Right renal cortex interstitium (tissue), 3 donors: ENCODE measurements at regions not wholly inside any gene's neighbourhood (a gene's known extent, or its start where the extent isn't known, plus 50 kb on each side); places are given as distances from the start of the nearest gene placed in this dataset.
"Not testable (repeated sequence)": the region's sequence is repeated elsewhere in the genome, so short reads cannot be mapped to it uniquely, and the experiment has no call there.

ENCODE experiments used
- DNase-seq, 3 donors: peaks; one replicate each; pipeline ENCODE4 v3.0.0-alpha.2; 2013; ENCODE audit warnings: low read depth in 3 of 3, low spot score in 2 of 3

DNA sequence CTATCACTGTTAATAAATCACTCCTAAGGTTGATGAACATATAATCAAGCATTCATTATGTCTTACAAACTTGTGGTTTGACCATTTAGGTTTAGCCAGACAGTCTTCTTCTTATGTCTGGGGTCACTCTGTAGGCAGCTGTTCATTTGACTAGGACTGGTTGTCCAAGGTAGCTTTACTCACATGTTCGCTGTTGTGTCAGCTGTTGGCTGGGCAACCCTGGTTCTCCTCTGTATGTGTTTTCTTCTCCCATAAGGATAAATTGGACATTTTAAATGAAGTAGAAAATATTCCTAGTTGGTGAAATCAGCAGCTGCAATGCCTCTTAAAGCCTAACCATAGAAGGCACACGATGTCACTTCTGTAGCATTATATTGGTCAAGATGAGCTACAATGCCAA is 635.1 kb downstream of the EPHA3 start:
- no peak for DNase-seq

DNA sequence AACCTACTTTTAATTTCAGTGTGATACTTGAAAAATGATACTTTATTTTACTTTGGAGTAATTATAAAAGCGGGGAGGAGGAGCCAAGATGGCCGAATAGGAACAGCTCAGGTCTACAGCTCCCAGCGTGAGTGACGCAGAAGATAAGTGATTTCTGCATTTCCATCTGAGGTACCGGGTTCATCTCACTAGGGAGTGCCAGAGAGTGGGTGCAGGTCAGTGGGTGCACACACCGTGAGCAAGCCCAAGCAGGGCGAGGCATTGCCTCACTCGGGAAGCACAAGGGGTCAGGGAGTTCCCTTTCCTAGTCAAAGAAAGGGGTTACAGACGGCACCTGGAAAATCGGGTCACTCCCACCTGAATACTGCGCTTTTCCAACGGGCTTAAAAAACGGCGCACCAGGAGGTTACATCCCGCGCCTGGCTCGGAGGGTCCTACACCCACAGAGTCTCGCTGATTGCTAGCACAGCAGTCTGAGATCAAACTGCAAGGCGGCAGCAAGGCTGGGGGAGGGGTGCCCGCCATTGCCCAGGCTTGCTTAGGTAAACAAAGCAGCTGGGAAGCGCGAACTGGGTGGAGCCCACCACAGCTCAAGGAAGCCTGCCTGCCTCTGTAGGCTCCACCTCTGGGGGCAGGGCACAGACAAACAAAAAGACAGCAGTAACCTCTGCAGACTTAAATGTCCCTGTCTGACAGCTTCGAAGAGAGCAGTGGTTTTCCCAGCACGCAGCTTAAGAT is 640.3 kb downstream of the EPHA3 start:
- DNase-seq, result not testable (repeated sequence)

GRCh38 chr3:89762405-89762804 is 655.0 kb downstream of the EPHA3 start:
- no peak for DNase-seq

DNA sequence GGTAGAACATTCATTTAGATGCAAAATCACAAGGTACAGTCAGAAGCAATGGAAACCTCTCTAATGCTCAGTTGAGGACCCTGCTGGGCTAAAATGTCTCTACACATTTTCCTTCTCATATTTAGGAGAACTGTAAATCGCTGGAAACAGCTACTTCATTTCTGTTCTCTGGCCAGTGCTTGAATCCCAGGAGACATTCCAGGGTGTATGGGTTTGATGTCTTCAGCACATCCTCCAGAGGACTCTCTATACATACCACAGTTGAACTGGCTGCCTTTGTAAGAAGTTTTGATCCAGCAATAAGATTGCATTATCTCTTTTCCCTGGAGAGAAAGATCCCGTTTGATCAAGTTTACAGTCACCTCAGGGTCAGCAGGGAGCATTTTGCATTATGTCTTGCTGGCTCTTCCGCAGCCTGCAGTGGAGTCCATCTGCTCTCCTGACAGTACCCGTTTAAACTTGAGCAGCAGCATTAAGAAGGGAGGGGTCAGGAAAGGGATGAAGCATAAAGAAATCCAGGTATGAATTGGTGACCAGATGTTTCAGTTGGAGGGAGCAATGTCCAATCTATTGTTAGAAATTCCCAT is 676.0 kb downstream of the EPHA3 start:
- DNase-seq, result no peak

DNA sequence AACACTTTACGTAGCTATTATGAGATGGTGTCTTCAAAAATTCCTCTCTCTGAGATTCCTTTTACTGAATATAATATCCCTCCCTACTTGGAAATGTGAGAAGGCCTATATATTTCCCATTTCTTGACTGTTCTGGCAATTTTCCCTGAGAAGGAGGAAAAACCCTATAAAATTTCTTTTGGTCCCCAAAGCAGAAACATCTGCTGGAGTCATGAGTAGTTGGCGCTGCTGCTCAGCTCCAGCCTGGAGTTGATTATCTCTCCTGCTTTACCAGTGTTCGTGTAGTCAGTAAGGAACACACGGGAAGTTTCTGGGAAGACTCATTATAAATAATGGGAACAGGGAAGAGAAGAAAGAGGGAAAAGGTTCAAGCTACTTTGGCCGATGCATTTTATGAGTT is 680.1 kb downstream of the EPHA3 start:
- no peak for DNase-seq

GRCh38 chr3:89787979-89788378 is 680.6 kb downstream of the EPHA3 start:
- no peak for DNase-seq

GRCh38 chr3:89795506-89795905 is 688.1 kb downstream of the EPHA3 start:
- DNase-seq, result no peak

DNA sequence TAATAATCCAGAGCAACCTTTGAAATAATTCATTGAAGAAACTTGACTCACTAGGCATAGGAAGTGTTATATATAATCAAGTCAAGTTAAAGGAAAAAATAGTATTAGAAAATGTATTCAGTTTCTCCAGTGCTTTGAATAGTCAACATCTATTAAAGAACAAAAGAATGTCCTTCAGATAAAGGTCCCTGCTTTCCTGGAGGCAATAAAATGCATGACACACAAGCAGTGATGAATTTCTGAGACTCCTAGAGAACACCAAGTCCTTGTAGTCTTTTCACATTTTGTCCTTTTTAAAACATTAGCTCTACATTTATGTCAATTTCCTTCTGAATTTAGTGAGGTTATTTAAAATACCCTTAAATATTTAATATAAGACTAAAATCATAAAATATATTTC is 695.5 kb downstream of the EPHA3 start:
- no peak for DNase-seq

DNA sequence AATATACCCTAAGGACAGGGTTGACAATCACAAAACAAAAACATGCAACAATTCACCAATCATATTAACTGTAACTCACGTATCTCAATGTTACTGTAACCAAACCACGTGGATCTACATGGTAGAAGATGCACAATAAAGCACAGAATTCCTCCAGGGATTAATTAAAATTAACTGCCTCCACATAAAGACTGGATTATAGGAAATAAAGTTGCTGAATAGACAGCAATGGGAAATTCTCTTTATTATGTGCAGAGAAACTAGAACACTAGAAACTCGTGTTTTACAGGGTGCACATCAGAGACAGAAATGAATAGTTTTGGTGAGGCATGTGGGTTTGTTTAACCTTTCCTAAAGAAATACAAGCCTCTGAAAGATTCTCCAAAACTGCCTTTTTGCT is 696.3 kb downstream of the EPHA3 start:
- no peak for DNase-seq

DNA sequence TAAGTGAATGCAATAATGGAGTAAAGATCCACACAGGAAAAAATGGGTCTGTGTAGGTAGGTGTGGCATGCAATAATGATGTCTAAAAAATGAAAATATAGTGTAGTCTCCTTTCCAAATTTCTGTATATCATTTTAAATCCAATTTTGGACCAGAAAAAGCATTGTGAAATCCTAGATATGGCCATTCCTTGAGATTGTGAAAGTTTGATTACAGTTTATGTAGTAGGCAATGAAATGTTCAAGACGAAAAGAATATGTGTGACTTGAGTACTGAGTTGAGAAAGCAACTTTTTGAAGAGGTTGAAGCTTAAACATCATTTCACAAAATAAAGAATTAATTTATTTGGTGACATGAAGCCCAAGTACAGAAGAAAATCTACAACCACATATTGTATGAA is 698.7 kb downstream of the EPHA3 start:
- DNase-seq, result no peak

DNA sequence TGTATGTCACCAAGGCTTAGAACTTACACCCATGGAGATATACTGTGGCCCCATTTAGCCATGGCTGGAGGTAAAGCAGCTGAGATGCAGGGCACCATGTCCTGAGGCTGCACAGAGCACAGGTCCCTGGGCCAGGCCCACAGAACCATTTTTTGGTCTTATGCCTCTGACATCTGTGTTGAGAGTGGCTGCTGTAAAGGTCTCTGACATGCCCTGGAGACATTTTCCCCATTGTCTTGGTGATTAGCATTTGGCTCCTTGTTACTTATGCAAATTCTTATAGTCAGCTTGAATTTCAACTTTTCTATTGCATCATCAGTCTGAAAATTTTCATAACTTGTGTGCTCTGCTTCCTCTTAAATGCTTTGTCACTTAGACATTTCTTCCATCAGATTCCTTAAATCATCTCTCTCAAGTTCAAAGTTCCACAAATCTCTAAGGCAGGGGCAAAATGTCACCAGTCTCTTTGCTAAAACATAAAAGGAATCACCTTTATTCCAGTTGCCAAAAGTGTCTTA is 701.3 kb downstream of the EPHA3 start:
- no peak for DNase-seq

DNA sequence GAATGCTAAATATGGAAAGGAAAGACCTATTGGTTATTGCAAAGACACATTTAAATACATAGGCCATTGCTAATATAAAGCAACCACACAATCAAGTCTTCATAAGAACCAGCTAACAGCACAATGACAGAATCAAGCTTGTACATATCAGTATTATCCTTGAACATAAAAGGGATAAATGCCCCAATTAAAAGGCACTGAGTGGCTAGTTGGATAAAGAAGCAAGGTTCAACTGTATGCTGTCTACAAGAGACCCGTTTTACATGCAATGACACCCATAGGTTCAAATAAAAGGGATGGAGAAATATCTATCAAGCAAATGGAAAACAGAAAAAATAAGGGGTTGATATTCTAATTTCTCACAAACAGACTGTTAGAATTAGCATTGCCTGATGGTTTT is 706.1 kb downstream of the EPHA3 start:
- no peak for DNase-seq

DNA sequence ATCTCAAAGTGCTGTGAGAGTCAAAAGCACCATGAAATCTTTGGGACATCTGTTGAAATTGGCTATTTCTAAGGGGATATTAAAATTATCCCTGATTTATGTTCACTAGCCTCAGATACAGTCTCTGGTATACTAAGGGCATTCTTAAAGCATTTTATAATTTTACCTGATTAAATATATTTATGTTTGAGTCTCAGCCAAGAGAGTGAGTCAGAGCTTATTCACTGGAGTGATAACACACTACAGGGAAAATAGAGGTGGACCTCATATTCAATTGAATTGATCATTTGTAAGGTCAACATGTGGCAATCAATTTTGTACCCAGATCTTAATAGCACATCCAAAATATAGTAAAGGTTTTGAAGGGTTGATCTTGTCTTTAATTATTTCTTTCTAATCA is 733.6 kb downstream of the EPHA3 start:
- DNase-seq, result no peak

- no peak for DNase-seq
Observed at GRCh38 chr3:89845053-89845452, 737.6 kb downstream of the EPHA3 start.

DNA sequence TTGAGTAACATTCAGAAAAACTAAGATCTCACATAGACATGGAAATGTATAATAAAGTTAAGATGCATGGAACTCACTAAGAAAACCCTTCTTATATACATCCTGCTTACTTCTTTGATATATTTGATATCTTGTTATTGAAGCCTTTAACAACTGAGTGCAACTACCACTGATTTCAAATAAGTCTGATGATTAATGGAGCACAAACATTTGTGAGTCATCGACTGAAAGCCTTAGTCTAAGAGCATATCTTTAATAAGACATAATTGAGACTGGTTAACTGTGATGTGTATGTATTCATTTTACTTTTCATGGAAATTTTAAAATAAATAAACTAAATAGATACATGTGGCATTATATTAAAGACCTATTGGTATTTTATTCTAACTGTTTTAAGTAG is 740.5 kb downstream of the EPHA3 start:
- no peak for DNase-seq

GRCh38 chr3:89851974-89852621 is 744.7 kb downstream of the EPHA3 start:
- peak; percentile 29 to 61 (median 42) for DNase-seq

- DNase-seq, result no peak
Observed at GRCh38 chr3:89859757-89860156, 752.3 kb downstream of the EPHA3 start.

DNA sequence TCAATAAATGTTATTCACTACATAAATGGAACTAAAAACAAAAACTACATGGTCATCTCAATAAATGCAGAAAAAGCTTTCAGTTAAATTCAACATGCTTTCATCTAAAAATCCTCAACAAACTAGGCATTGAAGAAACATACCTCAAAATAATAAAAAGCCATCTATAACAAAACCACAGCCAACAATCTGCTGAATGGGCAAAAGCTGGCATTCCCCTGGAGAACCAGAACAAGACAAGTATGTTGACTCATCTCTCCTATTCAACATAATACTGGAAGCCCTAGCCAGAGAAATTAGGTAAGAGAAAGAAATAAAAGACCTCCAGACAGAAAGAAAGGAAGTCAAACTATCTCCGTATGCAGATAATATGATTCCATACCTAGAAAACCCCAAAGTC is 759.9 kb downstream of the EPHA3 start:
- DNase-seq, result no peak

- DNase-seq, result no peak
Observed at GRCh38 chr3:89876116-89876515, 768.7 kb downstream of the EPHA3 start.

- DNase-seq, result no peak
Observed at GRCh38 chr3:89877230-89877629, 769.8 kb downstream of the EPHA3 start.

DNA sequence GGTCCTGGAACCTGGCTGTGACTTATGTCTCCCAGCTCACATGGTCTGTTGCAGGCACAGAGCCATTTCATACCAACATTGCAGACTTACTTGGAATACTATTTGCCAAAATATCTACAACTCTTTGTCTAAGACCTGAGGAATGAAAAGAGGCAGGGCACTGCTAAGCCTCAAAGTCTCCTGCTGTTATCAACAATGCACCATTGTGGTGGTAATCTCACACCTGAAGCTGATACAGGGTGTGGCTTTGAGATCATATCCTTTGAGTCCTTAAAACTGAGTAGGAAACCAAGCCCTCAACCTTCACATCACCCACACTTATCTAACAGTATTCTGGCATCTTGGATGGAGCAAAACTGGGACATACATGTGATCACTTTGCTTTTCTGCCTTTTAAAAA is 782.0 kb downstream of the EPHA3 start:
- no peak for DNase-seq

GRCh38 chr3:89908711-89909213 is 801.3 kb downstream of the EPHA3 start:
- no peak for DNase-seq
